Fibroblast of skin of back (primary cell): ENCODE measurements at regions not wholly inside any gene's neighbourhood (a gene's known extent, or its start where the extent isn't known, plus 50 kb on each side); places are given as distances from the start of the nearest gene placed in this dataset.

Source experiments
- DNase-seq: peaks from one replicate; pipeline ENCODE4 v3.0.0-alpha.2; 2013

GRCh38 chr6:146865756-146866379 lies 267.1 kb downstream of the ADGB start:
- DNase-seq = no peak

DNA sequence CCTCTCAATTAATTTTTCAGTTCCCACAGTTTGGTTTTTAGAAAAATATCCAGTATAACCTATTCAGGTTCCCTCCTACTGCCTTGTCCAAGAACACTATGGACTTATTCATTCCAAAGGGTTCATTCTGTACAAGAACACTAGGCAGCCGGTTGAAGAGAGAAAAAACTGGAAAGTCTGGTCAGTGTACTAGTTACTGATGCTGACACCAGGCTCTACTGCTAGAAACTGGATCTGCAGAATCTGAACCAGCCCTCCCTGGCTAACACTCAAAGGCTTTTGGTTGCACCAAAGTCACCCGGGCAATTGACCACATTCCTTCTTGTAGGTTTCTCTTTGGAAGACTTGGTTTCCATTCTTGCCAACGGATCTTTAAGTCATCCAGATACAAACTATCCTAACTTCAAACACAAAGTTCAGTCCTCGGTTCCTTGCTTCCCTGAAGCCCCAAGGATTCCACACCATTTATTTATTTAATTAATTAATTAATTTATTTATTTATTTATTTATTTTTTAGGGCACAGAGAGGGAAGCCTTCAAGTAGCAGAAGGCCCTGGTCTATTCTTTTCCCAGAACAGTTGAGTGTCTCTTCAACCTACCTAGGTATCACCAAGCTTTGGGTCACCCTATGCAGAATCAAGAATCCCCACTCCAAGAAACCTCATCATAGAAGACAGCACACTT lies 268.1 kb downstream of the ADGB start:
- no peak for DNase-seq

- DNase-seq = no peak
Measured at GRCh38 chr6:146868671-146869209, 270.0 kb downstream of the ADGB start.

- DNase-seq = no peak
Measured at GRCh38 chr6:146870760-146871159, 272.0 kb downstream of the ADGB start.

GRCh38 chr6:146871611-146872425 lies 273.0 kb downstream of the ADGB start:
- DNase-seq = no peak

- DNase-seq = no peak
Measured at GRCh38 chr6:146872426-146872785, 273.6 kb downstream of the ADGB start.

GRCh38 chr6:146874278-146875018 lies 275.7 kb downstream of the ADGB start:
- DNase-seq = no peak

DNA sequence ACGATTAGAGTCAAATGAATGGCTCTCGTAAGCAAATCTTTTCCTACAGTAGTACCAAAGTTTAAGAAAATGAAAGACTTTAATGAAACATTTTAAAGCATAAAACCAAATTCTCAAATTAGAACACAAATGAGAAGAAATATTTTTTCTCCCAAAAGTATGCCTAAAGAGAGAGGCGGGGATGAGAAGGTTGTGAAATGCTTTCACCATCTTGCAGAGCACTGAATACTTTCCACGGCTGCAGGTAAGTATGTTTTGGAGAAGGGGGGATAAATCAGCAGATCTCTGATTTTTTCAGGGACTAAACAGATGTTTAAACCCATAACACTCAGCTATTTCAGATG lies 277.1 kb downstream of the ADGB start:
- no peak for DNase-seq

- DNase-seq = no peak
Measured at GRCh38 chr6:146876271-146877151, 277.7 kb downstream of the ADGB start.

DNA sequence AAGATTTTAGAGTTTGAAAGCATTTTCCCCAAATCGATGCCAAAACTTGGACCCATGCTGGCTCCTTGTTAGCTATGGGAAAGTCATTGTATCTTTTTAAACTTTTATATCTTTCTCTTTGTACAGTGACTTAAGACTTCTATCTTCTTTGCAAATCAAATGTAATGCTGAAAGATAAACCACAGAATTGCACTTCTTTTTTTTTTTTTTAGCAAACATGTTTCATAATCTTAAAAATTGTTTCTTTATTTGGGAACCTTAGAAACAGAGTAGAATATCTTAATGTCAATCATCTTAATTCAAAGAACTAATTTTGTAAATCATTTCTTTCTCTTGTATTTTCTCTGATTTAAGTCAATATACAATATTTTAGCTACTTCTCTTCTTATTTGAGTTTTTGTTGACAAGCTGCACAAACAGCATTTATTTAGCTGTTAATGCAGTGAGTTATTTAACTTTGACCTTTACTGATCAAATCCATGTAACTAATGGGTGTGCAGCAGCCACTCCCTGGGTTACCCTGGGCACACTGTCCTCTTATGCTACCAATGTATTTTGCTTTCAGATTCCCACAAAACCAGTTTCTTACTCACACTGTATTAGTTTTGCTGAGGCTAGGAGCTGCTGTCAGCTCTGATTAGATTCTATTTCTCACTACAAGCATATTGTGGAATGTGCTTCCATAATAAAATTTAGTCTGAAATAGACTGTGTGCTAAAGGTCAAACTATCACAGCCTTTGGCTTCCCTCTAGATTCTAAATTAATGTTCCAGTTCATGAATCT lies 279.6 kb downstream of the ADGB start:
- no peak for DNase-seq

DNA sequence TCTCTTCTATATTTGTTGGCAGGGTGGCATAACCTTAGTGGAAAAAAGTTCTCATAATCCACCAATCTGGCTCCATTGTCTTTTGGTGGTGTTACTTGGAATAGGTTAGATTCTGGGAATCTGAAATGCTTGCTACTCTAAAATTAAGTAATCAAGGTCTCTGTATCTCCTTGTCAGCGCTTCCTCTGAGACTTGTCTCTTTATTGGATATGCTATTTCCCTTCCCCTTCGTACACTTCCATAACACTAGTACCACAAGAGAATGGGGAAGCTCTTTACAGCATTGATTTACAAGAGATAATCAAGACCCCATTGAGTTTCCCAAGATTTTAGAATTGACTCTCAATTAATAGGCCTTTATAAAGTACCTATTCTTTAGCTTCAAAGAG lies 280.2 kb downstream of the ADGB start:
- DNase-seq = no peak

DNA sequence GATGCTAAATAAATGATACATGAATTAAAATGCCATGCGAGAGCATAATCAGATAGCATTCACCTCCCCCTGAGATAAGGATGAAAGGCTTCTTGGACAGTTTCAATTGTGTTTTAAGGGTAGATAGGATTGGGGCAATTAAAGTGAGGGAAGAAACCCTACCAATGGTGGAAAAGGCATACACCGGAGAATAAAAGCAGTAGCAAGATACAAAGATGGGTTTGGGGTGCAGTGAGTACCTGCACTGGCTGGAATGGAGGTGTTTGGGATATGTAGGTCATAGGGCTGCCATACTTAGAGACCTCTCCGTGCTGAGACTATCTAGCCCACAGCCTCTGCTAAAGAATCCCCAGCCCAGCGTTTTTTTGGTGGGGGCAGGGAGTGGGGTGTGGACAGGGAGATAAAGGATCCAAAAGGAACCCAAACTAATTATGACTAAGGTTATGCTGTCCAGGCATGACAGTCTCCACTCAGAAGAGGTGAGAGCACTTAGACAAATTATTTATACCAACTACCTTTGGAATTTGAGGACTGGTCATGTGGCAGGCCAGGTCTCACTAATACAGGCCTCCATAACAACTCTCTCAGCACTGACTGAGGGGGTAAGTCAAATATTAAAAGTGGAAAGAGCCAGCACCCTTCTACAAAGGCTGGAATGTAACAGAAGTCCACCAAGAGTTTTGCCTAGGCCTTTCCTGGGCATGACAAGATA lies 280.8 kb downstream of the ADGB start:
- DNase-seq = no peak

DNA sequence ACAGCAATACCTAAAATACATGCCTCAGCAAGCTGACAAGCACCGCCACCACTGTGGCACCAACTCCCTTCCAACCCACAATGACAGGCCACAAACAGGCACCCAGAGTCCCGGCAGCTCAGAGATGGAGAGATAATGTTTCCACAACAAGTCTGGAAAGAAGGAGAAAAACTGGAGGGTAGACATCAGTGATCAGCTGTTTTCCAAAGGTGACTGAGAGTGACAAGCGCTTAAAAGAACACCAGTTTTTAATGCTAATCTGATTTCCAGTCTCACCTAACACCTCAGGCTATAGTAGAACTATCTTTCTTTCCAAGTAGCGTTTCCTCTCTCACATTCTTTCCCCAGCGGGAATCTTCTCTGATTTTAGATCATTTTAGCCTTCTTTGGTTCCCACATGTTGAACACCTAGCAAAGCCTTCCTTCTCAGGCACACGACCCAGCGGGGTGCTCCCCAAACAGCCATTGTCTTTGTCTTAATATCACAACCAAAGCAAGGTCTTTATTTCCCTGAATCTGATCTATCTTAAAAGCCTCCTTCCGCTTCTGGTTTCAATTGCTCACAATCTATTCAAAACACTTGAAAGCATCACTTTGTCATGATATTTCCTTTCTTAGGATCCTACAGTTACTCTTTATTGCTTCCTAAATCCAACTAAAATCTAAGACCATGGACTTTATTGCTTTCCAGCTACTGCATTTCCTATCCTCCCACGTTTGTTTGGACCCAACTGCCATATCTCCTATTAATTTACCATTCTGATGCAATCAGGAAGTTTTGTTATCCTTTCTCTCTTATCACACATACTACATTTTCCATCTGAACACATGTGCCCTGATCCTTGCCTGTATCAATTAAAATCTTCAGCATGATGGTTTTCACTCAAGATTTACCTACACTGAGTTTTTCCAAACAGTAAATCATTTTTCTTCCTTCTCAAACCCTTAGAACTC lies 282.7 kb downstream of the ADGB start:
- no peak for DNase-seq

- no peak for DNase-seq
Measured at GRCh38 chr6:146883640-146884531, 285.1 kb downstream of the ADGB start.

DNA sequence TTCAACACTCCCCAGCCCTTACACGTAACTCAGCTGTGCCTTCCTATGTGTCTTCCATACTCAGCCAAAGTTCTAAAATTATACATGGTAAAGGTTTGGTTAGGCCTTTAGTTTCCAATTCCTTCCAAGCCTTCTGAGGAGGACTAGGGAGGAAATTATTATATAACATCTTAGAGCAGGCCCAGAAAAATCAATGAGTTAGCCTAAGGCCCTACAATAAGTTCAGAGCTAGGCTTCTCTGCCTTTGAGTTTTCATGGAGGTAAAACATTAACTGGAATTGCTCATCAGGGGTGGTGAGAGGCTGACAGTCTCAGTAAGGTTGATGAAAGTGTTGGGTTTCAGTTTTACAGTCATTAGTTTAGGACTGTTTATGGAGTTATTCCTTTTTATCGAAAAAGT lies 286.0 kb downstream of the ADGB start:
- DNase-seq = no peak

DNA sequence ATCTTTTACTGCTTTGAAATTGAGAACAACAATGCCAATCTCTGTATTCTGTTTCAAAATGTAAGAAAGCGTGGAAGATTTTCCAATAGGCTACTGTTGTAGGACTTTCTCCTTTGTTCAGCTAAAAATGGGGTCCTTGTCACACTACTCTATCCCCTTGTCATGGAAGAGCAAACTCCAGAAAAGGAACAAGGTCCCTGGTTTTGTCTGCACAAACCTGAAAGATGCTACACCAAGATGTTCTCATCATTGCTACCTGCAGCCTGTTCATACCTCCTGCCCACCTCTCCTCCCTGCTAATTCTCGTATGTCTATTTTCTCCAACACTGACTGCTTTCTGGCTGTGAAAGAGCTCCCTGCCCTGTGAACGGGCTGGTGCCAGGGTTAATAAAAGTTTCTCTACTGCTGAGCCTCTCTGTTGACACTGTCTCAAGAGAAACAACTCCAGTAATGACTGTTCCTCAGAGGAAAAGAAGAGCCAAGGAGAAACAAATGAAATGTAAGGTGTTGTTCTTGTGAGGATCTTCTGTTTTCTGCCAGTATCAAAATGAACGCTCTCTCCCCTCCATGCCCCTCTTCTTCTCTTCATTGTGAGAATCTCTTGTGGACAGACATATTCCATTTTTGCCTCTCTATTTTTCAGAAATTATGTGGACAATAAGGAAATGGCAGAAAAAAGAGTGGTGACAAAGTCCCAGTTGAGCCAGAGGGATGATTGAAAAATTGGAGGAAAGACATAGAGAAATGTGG lies 287.1 kb downstream of the ADGB start:
- DNase-seq = no peak
